HG03108 (cell line): ENCODE measurements at regions not wholly inside any gene's neighbourhood (a gene's known extent, or its start where the extent isn't known, plus 50 kb on each side); places are given as distances from the start of the nearest gene placed in this dataset.
"Not testable (repeated sequence)": the region's sequence is repeated elsewhere in the genome, so short reads cannot be mapped to it uniquely, and the experiment has no call there.

Experiments used
- ATAC-seq: cut with Tn5 transposase; IDR thresholded peaks from one replicate; pipeline ENCODE4 v1.9.1; 2021; ENCODE audit warnings: moderate library complexity; ENCODE audit not compliant: unreplicated experiment

GRCh38 chr3:14272959-14273560 is 94.4 kb downstream of the LSM3 start:
- ATAC-seq: not testable (repeated sequence)

- ATAC-seq: no peak
Observed at GRCh38 chr3:14273901-14274611, 95.4 kb downstream of the LSM3 start.

GRCh38 chr3:14274612-14274936 is 96.0 kb downstream of the LSM3 start:
- ATAC-seq: no peak

- no peak for ATAC-seq
Observed at GRCh38 chr3:14274999-14275961, 96.7 kb downstream of the LSM3 start.

- no peak for ATAC-seq
Observed at GRCh38 chr3:14275962-14276909, 97.6 kb downstream of the LSM3 start.

GRCh38 chr3:14277557-14277956 is 98.9 kb downstream of the LSM3 start:
- no peak for ATAC-seq

- no peak for ATAC-seq
Observed at GRCh38 chr3:14278265-14278798, 99.7 kb downstream of the LSM3 start.

GRCh38 chr3:14278799-14279625 is 100.4 kb downstream of the LSM3 start:
- no peak for ATAC-seq

- no peak for ATAC-seq
Observed at GRCh38 chr3:14279626-14280061, 101.0 kb downstream of the LSM3 start.

GRCh38 chr3:14280326-14280725 is 101.7 kb downstream of the LSM3 start:
- no peak for ATAC-seq

- ATAC-seq: no peak
Observed at GRCh38 chr3:14281053-14281452, 102.4 kb downstream of the LSM3 start.

- no peak for ATAC-seq
Observed at GRCh38 chr3:14282001-14282705, 103.5 kb downstream of the LSM3 start.

- ATAC-seq: no peak
Observed at GRCh38 chr3:14282706-14283075, 104.1 kb downstream of the LSM3 start.

- ATAC-seq: no peak
Observed at GRCh38 chr3:14283092-14283812, 104.6 kb downstream of the LSM3 start.

GRCh38 chr3:14283813-14284438 is 105.3 kb downstream of the LSM3 start:
- no peak for ATAC-seq

- no peak for ATAC-seq
Observed at GRCh38 chr3:14284694-14285547, 106.3 kb downstream of the LSM3 start.

GRCh38 chr3:14285548-14285925 is 106.9 kb downstream of the LSM3 start:
- no peak for ATAC-seq
